Fibroblast of lung (primary cell): ENCODE measurements at regions not wholly inside any gene's neighbourhood (a gene's known extent, or its start where the extent isn't known, plus 50 kb on each side); places are given as distances from the start of the nearest gene placed in this dataset.

Experiments
- EZH2 ChIP-seq: IDR thresholded peaks from 2 replicates; pipeline ENCODE4 v1.5.1; 2012; ENCODE audit warnings: low read length, control low read depth, mild to moderate bottlenecking; ENCODE audit errors: missing control alignments
- TF ChIP-seq, protein P1 (sequence below), 2 donors: IDR thresholded peaks in 1 of 2; conservative IDR thresholded peaks in 1 of 2; 1 replicate in 1 of 2; 2 replicates in 1 of 2; pipeline ENCODE4 v1.5.1; 2011 to 2012; ENCODE audit warnings: low read length in 2 of 2, control low read depth in 1 of 2, inconsistent platforms in 1 of 2, low read depth in 1 of 2, mild to moderate bottlenecking in 1 of 2

DNA sequence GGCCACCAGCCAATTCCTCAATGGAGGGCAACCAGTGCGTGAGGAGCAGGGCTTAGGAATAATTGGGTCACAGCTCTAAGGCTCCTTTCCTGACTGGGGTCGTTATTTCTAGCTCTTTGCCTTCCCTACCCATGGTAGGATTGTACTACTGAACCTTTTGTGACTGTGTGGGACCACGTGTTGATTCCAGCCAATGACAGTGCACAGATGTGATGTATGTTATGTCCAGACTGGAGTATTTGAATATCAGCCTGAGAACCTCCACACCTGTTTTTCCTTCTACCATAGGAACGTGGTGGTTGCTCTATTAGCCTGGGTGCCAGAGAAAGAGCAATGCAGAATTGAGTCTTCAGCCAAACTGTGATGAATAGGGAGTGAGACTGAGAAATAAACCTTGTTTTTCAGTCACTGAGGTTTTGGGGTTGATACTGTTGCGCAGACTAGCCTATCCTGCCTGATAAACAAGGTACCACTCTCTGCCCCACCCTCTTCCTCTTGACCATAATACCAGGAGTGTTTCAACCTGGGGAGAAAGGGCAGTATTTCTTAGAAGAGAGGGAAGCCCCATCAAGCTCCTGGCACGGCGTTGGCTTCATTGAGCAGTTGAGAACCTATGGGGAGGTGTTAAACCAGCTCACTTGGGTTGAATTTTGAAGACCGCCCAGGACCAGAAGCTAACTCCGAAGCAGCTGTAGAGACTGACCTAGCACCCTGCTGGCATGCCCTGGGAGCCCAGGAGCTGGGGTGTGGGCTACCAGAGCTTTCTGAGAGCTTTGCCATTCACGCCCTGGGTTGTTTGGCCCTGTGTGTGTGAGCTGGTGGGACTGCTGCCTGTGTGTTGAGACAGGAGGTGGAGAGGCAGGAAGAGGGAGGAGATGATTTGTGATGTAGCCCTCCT, 105.5 kb upstream of the BACH2 start:
- TF ChIP-seq, protein P1, sequence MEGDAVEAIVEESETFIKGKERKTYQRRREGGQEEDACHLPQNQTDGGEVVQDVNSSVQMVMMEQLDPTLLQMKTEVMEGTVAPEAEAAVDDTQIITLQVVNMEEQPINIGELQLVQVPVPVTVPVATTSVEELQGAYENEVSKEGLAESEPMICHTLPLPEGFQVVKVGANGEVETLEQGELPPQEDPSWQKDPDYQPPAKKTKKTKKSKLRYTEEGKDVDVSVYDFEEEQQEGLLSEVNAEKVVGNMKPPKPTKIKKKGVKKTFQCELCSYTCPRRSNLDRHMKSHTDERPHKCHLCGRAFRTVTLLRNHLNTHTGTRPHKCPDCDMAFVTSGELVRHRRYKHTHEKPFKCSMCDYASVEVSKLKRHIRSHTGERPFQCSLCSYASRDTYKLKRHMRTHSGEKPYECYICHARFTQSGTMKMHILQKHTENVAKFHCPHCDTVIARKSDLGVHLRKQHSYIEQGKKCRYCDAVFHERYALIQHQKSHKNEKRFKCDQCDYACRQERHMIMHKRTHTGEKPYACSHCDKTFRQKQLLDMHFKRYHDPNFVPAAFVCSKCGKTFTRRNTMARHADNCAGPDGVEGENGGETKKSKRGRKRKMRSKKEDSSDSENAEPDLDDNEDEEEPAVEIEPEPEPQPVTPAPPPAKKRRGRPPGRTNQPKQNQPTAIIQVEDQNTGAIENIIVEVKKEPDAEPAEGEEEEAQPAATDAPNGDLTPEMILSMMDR (conservative IDR thresholded peaks at IDR 0.05 in 1 of 2, IDR thresholded peaks at IDR 0.05 in 1 of 2; ENCODE audit: low read depth in 1 of 2, low read length in 2 of 2): no peak
- no peak for TF ChIP-seq EZH2
